Cerebellar cortex (tissue), 1 donor: ENCODE measurements at regions not wholly inside any gene's neighbourhood (a gene's known extent, or its start where the extent isn't known, plus 50 kb on each side); places are given as distances from the start of the nearest gene placed in this dataset.

Source experiments
- DNase-seq: peaks from one replicate; pipeline ENCODE4 v3.0.0-alpha.2; 2015; ENCODE audit warnings: low spot score

GRCh38 chr12:60042835-60043234 lies 447.0 kb downstream of the SLC16A7 start:
- DNase-seq, result no peak

GRCh38 chr12:60043236-60043635 lies 447.4 kb downstream of the SLC16A7 start:
- DNase-seq, result no peak

DNA sequence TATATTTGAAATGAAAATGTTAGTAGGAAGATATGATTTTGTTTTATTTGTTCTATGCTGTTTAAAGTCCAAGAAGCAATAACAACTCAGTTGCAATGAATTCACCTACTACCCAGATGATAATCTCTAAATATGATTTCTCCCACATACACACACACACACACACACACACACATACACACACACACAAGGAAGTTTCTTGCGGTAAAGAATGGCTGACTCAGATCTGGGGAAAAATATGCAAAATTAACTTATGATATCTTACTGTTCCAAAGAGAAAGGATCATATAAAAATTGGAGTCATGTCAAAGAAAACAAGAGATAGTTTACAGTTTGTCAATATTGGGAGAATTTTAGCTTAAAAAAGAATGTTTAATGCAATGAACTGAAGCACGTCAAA lies 456.7 kb downstream of the SLC16A7 start:
- DNase-seq, result no peak

- no peak for DNase-seq
These were observed 463.4 kb downstream of the SLC16A7 start for GRCh38 chr12:60059180-60059579.

GRCh38 chr12:60066655-60067054 lies 470.8 kb downstream of the SLC16A7 start:
- DNase-seq, result no peak

DNA sequence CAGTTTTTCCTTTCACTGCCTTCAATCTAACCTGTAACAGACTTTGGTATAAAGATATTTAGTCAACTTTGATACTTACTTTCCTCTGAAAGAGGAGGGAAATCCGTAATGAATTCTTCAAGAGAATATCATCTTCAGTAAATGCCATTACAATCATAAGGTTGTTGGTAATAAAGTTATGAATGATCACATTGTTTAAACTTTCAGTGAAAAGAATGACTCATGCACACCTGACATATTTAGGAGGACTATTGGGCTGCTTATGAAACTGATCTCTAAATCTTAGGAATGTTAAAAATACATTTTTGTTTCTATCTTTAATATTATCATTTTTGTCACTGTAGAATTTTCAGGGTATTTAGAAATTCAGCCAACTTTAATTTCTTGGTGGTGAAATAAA lies 474.7 kb downstream of the SLC16A7 start:
- no peak for DNase-seq

DNA sequence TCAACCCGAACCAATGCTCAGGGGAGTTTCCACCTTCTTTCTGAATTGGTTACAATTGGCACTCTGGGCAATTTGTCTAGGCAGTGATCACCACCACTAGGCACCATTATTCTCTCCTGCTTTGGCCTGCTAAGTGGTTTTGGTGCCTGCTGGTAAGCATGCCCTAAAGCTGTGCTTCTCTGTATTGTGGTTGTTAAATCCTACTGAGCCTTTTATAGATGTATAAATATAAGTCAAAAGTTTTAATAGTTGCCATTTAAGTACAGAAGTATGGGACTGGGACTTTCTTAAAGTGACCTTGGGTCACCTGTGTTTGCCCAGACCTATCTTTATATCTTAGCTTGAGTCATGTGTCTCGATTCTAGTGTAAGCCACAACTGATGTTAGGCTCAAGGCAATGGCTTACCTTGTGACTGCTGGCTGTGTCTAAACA lies 475.9 kb downstream of the SLC16A7 start:
- DNase-seq, result no peak

DNA sequence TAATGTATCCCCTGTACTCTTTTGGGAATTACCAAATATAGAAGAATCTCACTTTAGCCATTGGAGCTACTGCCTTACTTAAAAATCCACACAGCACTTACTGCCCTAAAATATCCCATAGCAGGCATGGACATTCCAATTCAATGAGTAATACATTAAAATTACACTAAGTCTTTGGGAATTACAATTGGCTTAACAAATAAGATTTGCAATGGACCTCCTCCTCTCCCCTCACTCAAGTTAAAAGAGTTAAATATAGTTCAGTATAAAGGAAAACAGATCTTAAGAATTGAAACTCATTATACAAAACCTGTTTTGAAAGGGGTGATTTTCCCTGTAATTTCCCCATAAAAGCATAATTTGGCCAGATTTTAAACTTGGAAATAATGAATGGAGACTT lies 477.1 kb downstream of the SLC16A7 start:
- no peak for DNase-seq

- no peak for DNase-seq
These were observed 479.3 kb downstream of the SLC16A7 start for GRCh38 chr12:60075091-60075490.

DNA sequence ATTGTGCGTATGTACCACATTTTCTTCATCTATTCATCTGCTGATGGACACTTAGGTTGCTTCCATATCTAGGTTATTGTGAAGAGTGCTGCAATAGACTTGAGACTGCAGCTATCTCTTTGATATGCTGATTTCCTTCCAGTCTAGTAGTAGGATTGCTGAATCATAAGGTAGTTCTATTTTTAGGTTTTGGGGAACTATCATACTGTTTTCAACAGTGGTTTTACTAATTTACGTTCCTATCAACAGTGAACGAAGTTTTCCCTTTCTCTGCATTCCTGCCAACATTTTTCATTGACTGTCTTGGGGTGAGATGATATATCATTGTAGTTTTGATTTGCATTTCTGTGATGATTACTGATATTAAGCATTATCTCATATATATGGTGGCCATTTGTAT lies 482.2 kb downstream of the SLC16A7 start:
- no peak for DNase-seq

DNA sequence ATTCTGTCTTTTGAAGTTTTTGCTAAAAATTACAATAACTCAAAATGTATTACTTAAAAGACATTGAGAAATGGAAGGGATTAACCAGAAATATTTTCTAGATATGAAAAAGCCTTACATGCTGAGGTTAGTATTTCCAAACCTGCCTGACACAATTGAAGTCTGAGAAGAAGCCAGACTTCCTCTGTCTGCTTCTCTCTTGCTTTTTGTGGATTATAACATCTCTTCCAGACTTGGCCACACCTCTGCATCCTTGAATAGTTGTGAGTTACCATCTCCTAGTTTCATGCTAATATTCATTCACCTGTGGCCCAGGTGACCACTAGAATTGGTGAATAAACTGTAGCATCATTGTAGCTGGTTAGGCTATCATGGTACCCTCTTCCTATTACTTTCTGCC lies 497.6 kb downstream of the SLC16A7 start:
- DNase-seq, result no peak

DNA sequence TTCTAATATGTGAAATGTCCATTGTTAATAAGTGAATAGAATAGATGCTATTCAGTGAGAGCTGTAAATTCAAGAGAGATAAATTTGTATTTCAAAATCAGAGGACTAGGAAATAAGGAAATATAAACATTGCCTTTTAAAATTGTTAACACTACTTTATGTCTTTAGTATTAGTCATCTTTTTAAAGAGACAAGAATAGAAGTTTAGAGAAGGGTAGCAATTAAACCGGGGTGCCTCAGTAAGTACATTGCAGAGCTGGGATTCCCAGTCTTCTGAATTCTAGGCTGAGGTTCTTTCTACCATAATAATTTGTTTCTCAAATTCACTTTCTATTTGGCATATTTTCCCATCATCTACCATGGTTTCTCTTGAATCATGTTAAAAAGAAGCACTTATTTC lies 498.6 kb downstream of the SLC16A7 start:
- DNase-seq, result no peak

GRCh38 chr12:60096727-60097126 lies 500.9 kb downstream of the SLC16A7 start:
- DNase-seq, result no peak

GRCh38 chr12:60100160-60100559 lies 504.3 kb downstream of the SLC16A7 start:
- no peak for DNase-seq

GRCh38 chr12:60100852-60101251 lies 505.0 kb downstream of the SLC16A7 start:
- no peak for DNase-seq

GRCh38 chr12:60101715-60102114 lies 505.9 kb downstream of the SLC16A7 start:
- DNase-seq, result no peak

GRCh38 chr12:60106214-60106613 lies 510.4 kb downstream of the SLC16A7 start:
- no peak for DNase-seq

DNA sequence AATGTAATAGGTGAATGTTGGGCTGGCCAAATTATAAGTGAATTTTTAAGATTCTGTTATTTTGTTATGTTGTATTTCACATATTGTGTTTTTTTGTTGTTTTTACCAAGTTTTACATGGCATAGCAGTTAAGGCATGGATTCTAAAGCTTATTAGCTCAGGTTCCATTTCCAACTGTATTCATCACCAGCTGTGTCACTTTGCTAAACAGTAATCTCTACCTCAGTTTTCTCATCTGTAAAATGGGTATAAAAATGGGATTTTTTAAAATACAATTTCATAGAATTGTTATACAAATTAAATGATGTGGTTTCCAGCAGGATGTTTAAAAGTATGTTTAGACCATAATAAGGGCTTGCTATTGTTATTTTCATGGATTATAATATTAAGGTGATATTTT lies 512.2 kb downstream of the SLC16A7 start:
- DNase-seq, result no peak

- DNase-seq, result no peak
These were observed 516.2 kb downstream of the SLC16A7 start for GRCh38 chr12:60112063-60112462.

DNA sequence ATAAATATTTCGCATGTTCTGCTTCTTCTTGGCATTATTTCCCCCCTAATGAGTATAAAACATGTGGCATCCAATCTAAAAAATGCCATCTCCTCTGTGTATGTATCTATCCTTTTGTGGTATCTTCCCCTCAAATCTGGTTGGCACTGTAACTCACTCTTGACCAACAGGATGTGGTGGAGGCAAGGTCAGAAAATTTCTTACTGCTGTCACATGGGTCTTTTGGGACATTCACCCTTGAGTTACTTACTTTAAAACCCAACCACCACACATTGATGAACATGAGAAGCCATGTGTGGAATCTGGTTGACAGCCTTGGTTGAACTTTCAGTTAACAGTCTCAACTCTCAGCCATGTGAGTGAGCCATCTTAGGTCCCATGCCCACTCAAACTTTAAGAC lies 516.9 kb downstream of the SLC16A7 start:
- DNase-seq, result no peak

DNA sequence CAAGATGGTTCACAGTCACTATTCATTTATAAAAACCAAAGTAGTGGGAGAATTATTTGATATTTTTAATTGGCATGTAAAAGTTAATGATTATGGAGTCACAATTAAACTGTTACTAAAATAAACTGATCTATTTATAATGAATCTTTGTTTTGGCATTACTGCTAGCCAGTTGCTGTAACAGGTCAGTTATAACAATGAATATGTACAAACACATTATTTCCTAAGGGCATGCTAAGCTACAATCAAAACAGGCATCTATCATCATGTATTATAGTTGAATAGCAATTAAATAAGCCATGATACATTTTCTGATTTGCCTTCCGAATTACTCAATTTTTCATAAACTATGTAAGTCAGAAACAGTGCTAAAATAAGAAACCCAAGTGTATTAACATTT lies 518.3 kb downstream of the SLC16A7 start:
- no peak for DNase-seq

GRCh38 chr12:60119327-60119726 lies 523.5 kb downstream of the SLC16A7 start:
- DNase-seq, result no peak

- DNase-seq, result no peak
These were observed 524.4 kb downstream of the SLC16A7 start for GRCh38 chr12:60120199-60120598.

DNA sequence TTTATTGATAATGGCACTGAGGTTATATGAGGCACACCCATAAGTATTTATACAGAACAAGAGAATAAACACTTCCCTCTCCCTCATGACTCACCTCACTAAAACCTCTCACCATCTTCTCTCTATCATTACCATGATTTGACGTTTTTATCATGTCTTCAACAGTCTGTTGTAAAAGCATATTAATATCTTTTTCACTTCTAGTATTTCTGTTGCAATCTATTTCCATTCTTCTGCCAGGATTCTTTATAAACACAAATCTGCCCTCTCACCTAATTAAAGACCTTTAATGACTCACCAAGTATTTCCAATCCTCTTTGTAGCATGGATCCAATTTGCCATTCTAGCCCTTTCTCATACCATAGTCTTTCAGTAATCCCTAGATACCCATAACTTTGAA lies 527.7 kb downstream of the SLC16A7 start:
- DNase-seq, result no peak

GRCh38 chr12:60137513-60137912 lies 541.7 kb downstream of the SLC16A7 start:
- DNase-seq, result no peak
